Astrocyte (in vitro differentiated cells and primary cell): ENCODE measurements at regions not wholly inside any gene's neighbourhood (a gene's known extent, or its start where the extent isn't known, plus 50 kb on each side); places are given as distances from the start of the nearest gene placed in this dataset.

ENCODE experiments used
- DNase-seq: peaks from one replicate; pipeline ENCODE4 v3.0.0-alpha.2; 2010; ENCODE audit warnings: low read depth
- FAIRE-seq: peaks from 2 replicates; lab custom pipeline; 2011; peaks lifted over from hg19 to GRCh38; lab: Jason Lieb, UNC
- H2AFZ ChIP-seq: 2 replicates; pipeline ENCODE4 v1.6.0; 2012; ENCODE audit warnings: low read depth, low read length, inconsistent platforms
- H3K27ac ChIP-seq: 2 replicates; pipeline ENCODE4 v1.5.1; 2011; ENCODE audit warnings: low read depth, low read length, inconsistent platforms
- H3K27me3 ChIP-seq: 2 replicates; pipeline ENCODE4 v1.6.0; 2011; ENCODE audit warnings: low read length, inconsistent platforms; ENCODE audit not compliant: insufficient read depth
- H3K36me3 ChIP-seq: 2 replicates; pipeline ENCODE4 v1.5.1; 2011; ENCODE audit warnings: low read length, inconsistent platforms; ENCODE audit not compliant: insufficient read depth
- H3K4me1 ChIP-seq: 2 replicates; pipeline ENCODE4 v1.5.1; 2011; ENCODE audit warnings: low read length, inconsistent platforms; ENCODE audit not compliant: insufficient read depth
- H3K4me2 ChIP-seq: 2 replicates; pipeline ENCODE4 v1.6.0; 2012; ENCODE audit warnings: low read length, inconsistent platforms
- H3K4me3 ChIP-seq: 2 replicates; pipeline ENCODE4 v1.5.1; 2011; ENCODE audit warnings: low read depth, mild to moderate bottlenecking, low read length, inconsistent platforms; ENCODE audit not compliant: insufficient read depth
- H3K79me2 ChIP-seq: 2 replicates; pipeline ENCODE4 v1.6.0; 2012; ENCODE audit warnings: mild to moderate bottlenecking, low read length, inconsistent platforms; ENCODE audit not compliant: insufficient read depth
- H3K9ac ChIP-seq: 2 replicates; pipeline ENCODE4 v1.6.0; 2012; ENCODE audit warnings: mild to moderate bottlenecking, low read length, inconsistent platforms
- H3K9me3 ChIP-seq: 2 replicates; pipeline ENCODE4 v1.5.1; 2012; ENCODE audit warnings: low read depth, mild to moderate bottlenecking, low read length, inconsistent platforms; ENCODE audit not compliant: insufficient read depth
- H4K20me1 ChIP-seq: 2 replicates; pipeline ENCODE4 v1.6.0; 2012; ENCODE audit warnings: low read length, inconsistent platforms; ENCODE audit not compliant: insufficient read depth
- H3K27ac Mint-ChIP-seq: one replicate; pipeline ENCODE4 v1.8.0; 2021; ENCODE audit warnings: mild to moderate bottlenecking, mixed read lengths; ENCODE audit not compliant: unreplicated experiment
- H3K27me3 Mint-ChIP-seq: one replicate; pipeline ENCODE4 v1.8.0; 2021; ENCODE audit warnings: low read depth, mixed read lengths; ENCODE audit not compliant: unreplicated experiment
- H3K36me3 Mint-ChIP-seq: one replicate; pipeline ENCODE4 v1.8.0; 2021; ENCODE audit warnings: low read depth, mixed read lengths; ENCODE audit not compliant: unreplicated experiment
- H3K4me1 Mint-ChIP-seq: one replicate; pipeline ENCODE4 v1.8.0; 2021; ENCODE audit warnings: low read depth, mixed read lengths; ENCODE audit not compliant: unreplicated experiment
- H3K4me3 Mint-ChIP-seq: one replicate; pipeline ENCODE4 v1.8.0; 2021; ENCODE audit warnings: mild to moderate bottlenecking, moderate library complexity, mixed read lengths; ENCODE audit not compliant: unreplicated experiment
- H3K9me3 Mint-ChIP-seq: one replicate; pipeline ENCODE4 v1.8.0; 2021; ENCODE audit warnings: mild to moderate bottlenecking, mixed read lengths; ENCODE audit not compliant: unreplicated experiment
- CTCF ChIP-seq: IDR thresholded peaks from 2 replicates; pipeline ENCODE4 v1.5.1; 2011; ENCODE audit warnings: low read depth, mild to moderate bottlenecking, inconsistent platforms, low read length, moderate library complexity; ENCODE audit not compliant: insufficient read depth
- EZH2 ChIP-seq: IDR thresholded peaks from 2 replicates; pipeline ENCODE4 v1.6.1; 2012; ENCODE audit warnings: mild to moderate bottlenecking, low read length, inconsistent platforms; ENCODE audit not compliant: insufficient read depth

- Histone ChIP-seq H2AFZ (no peak overlapping the region), H3K36me3 (no peaks in the 10 kb centered on the region), H3K4me1 (no peaks in the 10 kb centered on the region), H4K20me1 (no peaks in the 10 kb centered on the region), H3K79me2 (no peaks in the 10 kb centered on the region), H3K4me2 (no peak overlapping the region), H3K9ac (no peak overlapping the region), H3K9me3 (no peaks in the 10 kb centered on the region), H3K4me3 (no peak overlapping the region), H3K27ac (no peak overlapping the region), H3K27me3 (no peaks in the 10 kb centered on the region)
- no peak overlapping the region for H3K27ac Mint-ChIP-seq
- H3K4me3 Mint-ChIP-seq, result no peak overlapping the region
- no peaks in the 10 kb centered on the region for H3K4me1 Mint-ChIP-seq
- H3K9me3 Mint-ChIP-seq, result no peaks in the 10 kb centered on the region
- no peaks in the 10 kb centered on the region for H3K27me3 Mint-ChIP-seq
- DNase-seq (no peak), FAIRE-seq (no peak)
- no peaks in the 10 kb centered on the region for H3K36me3 Mint-ChIP-seq
- no peak for TF ChIP-seq CTCF
- TF ChIP-seq EZH2, result no peak
These were observed 193.2 kb downstream of the CDH19 start for GRCh38 chr18:66410692-66411091.

GRCh38 chr18:66395671-66396218 lies 208.1 kb downstream of the CDH19 start:
- H3K9me3 ChIP-seq, result peaks cover 3% of the 10 kb centered on the region
- FAIRE-seq, result no peak
- no peak overlapping the region for H3K4me3 ChIP-seq
- no peak overlapping the region for H2AFZ ChIP-seq
- DNase-seq, result no peak
- H3K79me2 ChIP-seq, result no peaks in the 10 kb centered on the region
- no peaks in the 10 kb centered on the region for H3K4me1 Mint-ChIP-seq
- no peak overlapping the region for H3K4me2 ChIP-seq
- H3K27me3 ChIP-seq, result no peaks in the 10 kb centered on the region
- H3K4me3 Mint-ChIP-seq, result no peak overlapping the region
- H3K27ac Mint-ChIP-seq, result no peak overlapping the region
- no peaks in the 10 kb centered on the region for H3K36me3 ChIP-seq
- H3K9ac ChIP-seq, result no peak overlapping the region
- no peak for TF ChIP-seq EZH2
- no peak overlapping the region for H3K27ac ChIP-seq
- H3K4me1 ChIP-seq, result no peaks in the 10 kb centered on the region
- no peaks in the 10 kb centered on the region for H4K20me1 ChIP-seq
- no peaks in the 10 kb centered on the region for H3K36me3 Mint-ChIP-seq
- no peaks in the 10 kb centered on the region for H3K27me3 Mint-ChIP-seq
- H3K9me3 Mint-ChIP-seq, result peaks cover 3% of the 10 kb centered on the region

- peaks cover 11% of the 10 kb centered on the region for H3K9me3 Mint-ChIP-seq
- TF ChIP-seq EZH2 (no peak), CTCF (no peak)
- DNase-seq (no peak), FAIRE-seq (no peak)
- no peak overlapping the region for H3K4me3 ChIP-seq
- H3K27me3 Mint-ChIP-seq, result no peaks in the 10 kb centered on the region
- no peak overlapping the region for H2AFZ ChIP-seq
- H3K4me1 ChIP-seq, result no peaks in the 10 kb centered on the region
- H3K4me3 Mint-ChIP-seq, result no peak overlapping the region
- H3K27ac Mint-ChIP-seq, result no peak overlapping the region
- no peaks in the 10 kb centered on the region for H3K36me3 Mint-ChIP-seq
- no peak overlapping the region for H3K27ac ChIP-seq
- no peaks in the 10 kb centered on the region for H4K20me1 ChIP-seq
- H3K27me3 ChIP-seq, result no peaks in the 10 kb centered on the region
- H3K79me2 ChIP-seq, result no peaks in the 10 kb centered on the region
- no peaks in the 10 kb centered on the region for H3K36me3 ChIP-seq
- no peaks in the 10 kb centered on the region for H3K4me1 Mint-ChIP-seq
- H3K4me2 ChIP-seq, result no peak overlapping the region
- H3K9me3 ChIP-seq, result peaks cover 6% of the 10 kb centered on the region
- no peak overlapping the region for H3K9ac ChIP-seq
These were observed 210.4 kb downstream of the CDH19 start for GRCh38 chr18:66393463-66393862.
